Islet precursor cell (in vitro differentiated cells): ENCODE measurements at regions not wholly inside any gene's neighbourhood (a gene's known extent, or its start where the extent isn't known, plus 50 kb on each side); places are given as distances from the start of the nearest gene placed in this dataset.

ENCODE experiments used
- DNase-seq: peaks from one replicate; pipeline ENCODE4 v3.0.0-alpha.2; 2018

- DNase-seq, result no peak
Observed at GRCh38 chr1:162964901-162965300, 103.9 kb upstream of the CCDC190 start.

DNA sequence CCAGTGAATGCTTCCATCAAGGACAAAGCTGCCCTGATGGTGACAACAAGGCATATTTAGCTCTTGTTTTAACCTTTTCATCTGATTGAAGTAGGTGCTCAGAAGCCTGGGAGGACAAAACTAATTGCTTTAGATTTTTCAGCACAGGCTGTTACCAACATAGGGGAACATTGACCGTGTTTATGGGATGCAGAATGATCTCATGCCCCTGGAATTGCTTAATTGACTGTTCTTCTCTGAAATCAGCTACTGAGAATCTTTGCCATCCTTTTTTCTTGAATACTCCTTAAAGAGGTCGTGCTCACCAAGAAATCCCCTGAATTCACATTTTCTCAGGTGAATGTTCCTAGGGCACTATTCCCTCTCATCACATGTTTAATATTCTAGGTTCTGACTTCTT, 95.9 kb upstream of the CCDC190 start:
- DNase-seq, result no peak

DNA sequence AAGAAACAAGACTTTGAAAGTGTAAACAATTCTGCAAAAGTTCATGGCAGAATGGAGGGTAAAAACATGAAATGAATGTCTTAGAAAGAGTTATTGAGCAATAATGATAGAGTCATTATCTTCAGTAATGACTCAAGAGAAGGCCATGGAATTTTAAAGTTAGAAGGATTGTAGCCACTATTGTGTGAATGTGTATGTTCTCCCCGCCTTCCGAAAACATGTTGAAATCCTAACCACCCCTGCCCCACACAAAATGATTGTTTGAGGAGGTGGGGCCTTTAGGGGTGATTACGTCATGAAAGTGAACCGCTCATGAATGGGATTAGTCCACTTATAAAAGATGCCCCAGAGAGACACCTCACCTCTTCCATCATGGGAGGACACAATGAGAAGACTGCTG, 93.8 kb upstream of the CCDC190 start:
- DNase-seq, result no peak

GRCh38 chr1:162952956-162953355, 92.0 kb upstream of the CCDC190 start:
- DNase-seq, result no peak

GRCh38 chr1:162951553-162952315, 90.8 kb upstream of the CCDC190 start:
- no peak for DNase-seq

DNA sequence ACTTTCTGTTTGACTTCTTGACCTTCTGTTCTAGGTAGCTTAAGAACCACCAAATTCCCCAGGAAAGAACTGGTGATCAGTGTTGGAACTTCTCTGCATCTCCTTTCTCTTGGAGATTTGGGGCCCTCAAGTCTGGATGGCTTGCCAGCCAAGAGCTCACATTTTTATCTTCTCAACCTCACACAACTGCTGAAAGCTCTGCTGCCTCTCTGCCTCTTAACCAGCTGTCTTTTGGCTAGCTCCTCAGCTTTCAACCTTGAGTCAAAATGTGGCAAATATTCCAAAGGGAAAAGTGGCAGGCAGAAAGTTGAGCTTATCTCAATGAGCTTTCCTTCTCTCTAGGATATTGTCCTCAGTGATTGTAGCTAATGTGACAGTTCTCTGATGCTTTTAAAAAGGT, 89.2 kb upstream of the CCDC190 start:
- no peak for DNase-seq

DNA sequence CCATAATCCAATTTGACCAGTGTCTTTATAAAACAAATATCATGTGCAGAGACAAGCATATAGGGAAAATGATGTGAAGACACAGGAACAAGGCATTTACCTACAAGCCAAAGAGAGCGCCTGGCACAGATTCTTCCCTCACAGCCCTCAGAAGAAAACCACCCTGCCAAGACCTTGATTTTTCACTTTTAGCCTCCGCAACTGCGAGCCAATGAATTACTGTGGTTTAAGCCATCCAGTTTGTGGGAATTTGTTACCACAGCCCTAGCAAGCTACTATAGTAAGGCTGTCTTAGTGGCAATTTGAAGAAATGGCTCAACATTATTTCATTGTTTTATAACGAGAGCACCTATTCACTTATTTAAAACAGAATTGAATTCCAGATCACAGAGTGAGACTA, 85.7 kb upstream of the CCDC190 start:
- DNase-seq, result no peak

DNA sequence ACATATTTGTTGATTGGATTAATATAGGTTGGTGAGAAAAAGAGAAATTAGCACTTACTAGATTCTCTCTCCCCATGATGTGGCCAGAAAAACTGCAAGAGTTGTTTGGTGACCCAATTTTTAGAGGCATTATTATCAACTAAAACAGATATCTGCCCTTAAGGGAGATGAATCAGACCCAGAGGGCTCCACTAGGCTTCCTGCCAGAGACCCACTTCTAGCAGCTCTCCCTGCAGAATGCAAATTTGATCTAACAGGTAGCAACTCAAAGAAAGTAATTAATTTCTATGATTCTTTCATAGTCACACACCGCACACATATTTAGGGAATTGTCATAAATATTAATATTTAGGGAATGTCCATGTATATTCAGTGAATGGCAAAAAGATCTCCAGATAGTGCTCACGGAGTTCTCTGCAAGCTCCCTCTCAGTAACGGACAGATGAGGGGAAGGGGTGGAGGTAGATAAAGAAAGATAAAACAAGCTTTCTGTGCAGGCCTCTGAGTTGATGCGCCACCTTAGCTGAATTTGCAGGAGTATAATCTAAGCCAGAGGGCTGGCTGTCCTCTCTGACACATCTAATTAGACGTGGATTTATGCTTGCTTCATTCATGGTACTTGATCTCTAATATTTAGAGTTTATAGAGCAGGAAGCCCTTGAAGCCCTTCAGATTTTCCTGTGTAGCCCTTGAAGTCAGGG, 84.1 kb upstream of the CCDC190 start:
- DNase-seq, result no peak

- no peak for DNase-seq
Observed at GRCh38 chr1:162943622-162944021, 82.6 kb upstream of the CCDC190 start.

GRCh38 chr1:162942916-162943559, 82.1 kb upstream of the CCDC190 start:
- DNase-seq, result no peak

GRCh38 chr1:162941024-162941423, 80.0 kb upstream of the CCDC190 start:
- no peak for DNase-seq

DNA sequence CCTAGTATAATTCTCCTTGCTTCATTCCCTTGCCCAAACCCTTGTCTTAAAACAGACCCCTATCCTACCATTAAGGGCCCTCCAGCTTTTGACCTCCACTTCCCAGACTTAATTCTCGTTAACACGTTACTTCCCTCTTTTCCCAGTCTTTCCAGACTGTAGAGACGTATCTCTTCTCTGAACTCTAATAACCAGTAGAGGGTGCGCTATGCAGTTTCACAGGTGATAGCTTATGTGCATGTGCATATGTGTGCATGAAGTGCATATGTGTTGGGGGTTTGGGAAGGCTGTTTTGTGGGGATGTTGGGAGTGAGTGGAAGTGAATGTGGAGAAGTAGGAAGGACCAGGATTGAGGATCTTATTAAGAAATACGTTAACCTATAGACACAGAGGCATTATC, 78.1 kb upstream of the CCDC190 start:
- no peak for DNase-seq

DNA sequence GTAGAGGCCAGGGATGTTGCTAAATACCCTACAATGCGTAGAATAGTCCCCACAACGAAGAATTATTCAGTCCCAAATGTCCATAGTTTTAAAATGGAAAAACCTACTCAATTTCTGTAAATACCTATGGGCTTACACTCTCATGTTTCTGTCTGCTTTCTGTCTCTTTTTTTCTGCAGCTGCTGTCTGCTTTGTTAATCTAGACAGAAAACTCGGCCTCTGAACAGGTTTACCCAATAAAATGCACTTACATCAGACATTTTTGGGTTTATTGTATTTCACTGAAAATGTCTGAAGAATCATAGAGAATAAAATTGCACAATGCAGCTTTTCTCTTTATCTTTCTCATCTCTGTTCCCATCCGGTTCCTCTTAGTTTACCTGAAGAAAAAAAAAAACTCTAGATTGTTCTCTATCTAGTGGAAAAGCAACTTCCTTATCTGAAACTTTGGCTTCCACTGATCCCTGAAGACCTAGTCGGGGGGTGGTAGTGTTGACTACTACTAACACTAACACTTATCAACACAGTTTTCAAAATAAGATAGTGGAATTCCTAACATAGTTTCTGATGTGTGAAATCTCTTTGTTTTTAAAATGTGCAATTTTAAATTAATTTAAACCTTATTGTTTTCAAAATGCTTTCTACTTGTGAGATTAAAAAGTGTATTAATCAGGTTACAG, 76.9 kb upstream of the CCDC190 start:
- no peak for DNase-seq

DNA sequence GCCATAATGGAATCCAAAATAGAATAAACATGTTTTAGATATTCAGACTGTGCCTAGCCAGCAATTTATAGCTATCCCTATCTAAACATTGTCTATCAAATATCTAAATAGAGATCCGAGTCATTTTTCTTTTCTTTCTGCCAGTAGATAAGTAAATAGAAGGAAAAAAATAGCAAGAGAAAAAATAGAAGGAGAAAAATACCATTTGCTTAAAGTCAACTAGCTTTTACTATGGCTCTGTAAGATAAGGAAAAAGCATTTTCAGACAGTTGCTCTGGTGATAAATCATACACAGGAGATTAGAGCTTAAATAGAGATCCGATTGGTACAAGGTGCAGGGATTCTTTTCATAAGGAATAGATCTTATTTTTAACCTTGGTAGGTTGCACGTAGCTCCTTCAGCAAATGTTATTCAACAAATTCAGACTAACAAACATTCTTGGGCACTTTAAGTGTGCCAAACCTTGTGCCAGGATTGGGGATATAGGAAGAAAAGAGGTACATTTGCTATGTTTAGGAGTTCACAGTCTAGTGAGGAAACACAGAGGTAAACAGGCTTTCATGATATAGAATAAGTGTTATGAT, 70.1 kb upstream of the CCDC190 start:
- DNase-seq, result no peak

DNA sequence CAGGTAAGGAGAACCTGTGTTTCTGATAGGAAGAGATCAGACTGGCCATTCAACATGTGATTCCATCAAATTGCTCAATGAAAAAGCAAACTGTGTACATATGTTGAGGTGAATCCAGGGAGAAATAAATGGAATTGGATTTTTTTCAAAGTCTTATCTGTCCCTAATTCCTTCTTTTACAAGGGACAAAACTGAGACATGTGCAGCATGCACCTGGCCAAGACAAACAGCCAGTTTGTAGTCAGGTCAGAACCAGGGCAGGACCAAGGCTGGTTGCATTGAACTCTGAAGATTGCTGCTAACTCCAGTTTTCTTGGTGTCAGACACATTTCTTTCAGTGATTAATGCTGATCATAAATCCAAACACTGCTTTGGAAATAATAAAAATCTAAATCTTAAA, 69.6 kb upstream of the CCDC190 start:
- DNase-seq, result no peak

GRCh38 chr1:162929177-162929576, 68.2 kb upstream of the CCDC190 start:
- DNase-seq, result no peak

DNA sequence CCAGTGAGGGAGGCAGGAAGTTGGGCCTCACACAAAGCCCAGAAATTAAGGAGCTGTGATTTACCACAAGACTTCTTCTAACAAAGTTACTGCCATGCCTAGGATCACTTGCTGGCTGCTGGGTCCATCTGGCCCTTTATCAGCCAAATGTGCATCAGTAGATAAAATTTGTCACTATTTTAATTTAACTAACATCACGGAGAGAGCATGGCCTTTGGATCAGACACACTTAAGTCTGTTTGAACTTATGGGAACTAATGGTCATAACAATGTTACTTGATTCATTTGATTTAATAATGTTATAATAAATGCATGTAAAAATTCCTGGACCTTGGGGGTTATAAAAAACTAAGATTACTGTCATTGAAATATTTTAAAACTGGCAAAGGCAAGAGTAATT, 67.2 kb upstream of the CCDC190 start:
- no peak for DNase-seq

GRCh38 chr1:162927421-162927820, 66.4 kb upstream of the CCDC190 start:
- no peak for DNase-seq

DNA sequence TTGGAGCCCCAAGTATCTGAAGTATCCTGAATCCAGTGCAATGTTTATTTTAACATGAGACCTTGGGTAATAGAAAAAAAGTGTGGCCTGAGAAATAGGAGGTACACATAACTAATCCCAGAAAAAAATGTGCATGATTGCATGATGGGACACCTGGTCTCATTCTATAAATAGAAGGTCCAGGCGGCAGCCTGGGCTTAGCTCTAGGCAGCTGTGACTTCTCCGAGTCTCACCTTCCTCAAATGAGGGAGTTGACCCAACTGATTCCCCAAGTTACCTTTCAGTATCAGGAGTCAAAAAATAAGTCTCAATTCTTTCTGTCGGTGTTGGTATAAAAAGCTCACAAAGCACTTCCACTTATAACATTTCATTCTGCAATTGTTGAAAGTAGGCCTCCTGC, 65.9 kb upstream of the CCDC190 start:
- DNase-seq, result no peak

DNA sequence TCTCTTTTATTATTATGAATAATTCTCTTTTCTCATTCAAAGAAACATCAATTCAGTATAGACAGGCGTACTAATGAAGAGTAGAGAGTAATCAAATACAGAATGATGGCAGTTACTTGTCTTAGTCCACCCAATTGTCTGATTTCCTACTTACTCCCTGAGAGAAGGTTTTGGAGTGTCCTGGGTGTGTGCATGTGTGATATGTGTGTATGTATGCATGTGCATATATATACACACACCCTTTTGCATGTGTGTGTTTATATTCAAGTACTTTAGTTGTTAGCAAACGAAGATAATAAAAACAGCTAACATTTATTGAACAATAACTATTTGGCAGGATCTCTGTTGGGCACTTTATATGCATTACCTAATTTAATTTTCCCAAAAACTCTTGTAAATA, 63.2 kb upstream of the CCDC190 start:
- DNase-seq, result no peak

GRCh38 chr1:162922201-162922600, 61.2 kb upstream of the CCDC190 start:
- no peak for DNase-seq

DNA sequence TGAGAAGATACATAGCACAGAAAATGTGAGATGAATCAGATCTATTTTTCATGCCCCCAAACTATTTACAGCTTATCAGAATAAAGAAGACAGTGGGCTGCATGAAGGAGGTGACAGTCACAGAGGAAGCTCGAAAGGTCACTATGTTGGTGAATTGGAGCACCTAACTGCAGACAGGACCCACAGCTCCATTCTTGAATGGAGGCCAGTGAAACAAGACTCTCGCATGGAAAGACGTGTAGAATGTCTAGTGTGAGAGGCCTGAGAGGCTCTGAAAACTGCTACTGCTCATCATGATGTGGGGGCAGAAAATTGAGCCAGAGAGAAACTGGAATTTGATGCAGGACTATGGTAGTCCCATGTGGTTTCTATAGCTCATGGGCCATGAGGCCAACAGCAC, 60.3 kb upstream of the CCDC190 start:
- no peak for DNase-seq

- no peak for DNase-seq
Observed at GRCh38 chr1:162919034-162919433, 58.1 kb upstream of the CCDC190 start.
